Cardiac septum (tissue), 1 donor: ENCODE measurements at regions not wholly inside any gene's neighbourhood (a gene's known extent, or its start where the extent isn't known, plus 50 kb on each side); places are given as distances from the start of the nearest gene placed in this dataset.

Source experiments
- DNase-seq: peaks from one replicate; pipeline ENCODE4 v3.0.0-alpha.2; 2020; ENCODE audit warnings: low spot score
- intact Hi-C: fragments of 100-400 bp; cut with DNase I; formaldehyde crosslinking; loops from one replicate; pipeline ENCODE4 v1.14.0; 2022
- donor health status: DM: no; HTN: no; CAD: no.

GRCh38 chr9:106644661-106645060 is 218.3 kb upstream of the ZNF462 start:
- intact Hi-C loops = no loop called here

DNA sequence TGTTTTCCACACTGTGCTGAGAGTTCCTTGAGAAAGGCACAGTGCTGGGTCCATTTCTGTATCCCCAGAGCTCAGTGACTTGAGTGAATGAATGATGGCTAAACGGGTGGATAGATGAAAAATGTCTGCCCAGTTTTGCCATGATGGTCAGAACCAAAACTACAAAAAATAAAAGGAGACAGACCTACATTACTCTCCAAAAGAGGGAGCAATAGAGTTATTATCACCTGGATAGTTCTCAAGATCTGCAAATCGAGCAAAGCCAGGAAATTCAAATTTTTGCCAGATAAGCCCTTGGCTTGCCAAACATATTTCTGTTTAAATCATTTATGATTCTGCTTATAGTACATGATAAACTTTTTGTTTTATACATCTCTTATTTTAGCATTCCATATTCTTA is 214.2 kb upstream of the ZNF462 start:
- DNase-seq = no peak
- intact Hi-C loops = no loop called here

More at GRCh38 chr9:106644661-106645060, 218.3 kb upstream of the ZNF462 start:
- no peak for DNase-seq

- intact Hi-C loops = no loop called here
- DNase-seq = no peak
Observed at GRCh38 chr9:106649664-106650063, 213.3 kb upstream of the ZNF462 start.

DNA sequence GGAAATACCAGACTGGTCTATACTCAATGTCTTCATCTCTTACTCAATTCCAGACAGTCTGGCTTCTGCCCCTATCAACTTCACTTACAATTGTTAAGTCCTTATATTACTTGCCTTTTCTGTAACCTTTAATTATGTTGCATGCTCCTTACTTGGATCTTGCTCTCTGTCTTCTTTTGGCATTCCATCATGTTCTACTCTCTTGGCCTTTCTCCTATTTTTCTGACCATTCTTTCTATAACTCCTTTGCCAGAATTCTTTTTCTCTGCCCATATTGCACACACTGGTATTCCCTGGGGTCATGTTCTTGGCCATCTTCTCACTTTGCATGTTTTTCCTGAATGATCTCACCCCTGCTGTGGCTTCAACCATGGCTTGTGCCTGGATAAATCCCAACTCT is 209.8 kb upstream of the ZNF462 start:
- DNase-seq = no peak
- intact Hi-C loops = no loop called here

GRCh38 chr9:106655966-106656365 is 207.0 kb upstream of the ZNF462 start:
- DNase-seq = no peak
- intact Hi-C loops = no loop called here

- intact Hi-C loops = no loop called here
- no peak for DNase-seq
Observed at GRCh38 chr9:106657926-106658325, 205.0 kb upstream of the ZNF462 start.

DNA sequence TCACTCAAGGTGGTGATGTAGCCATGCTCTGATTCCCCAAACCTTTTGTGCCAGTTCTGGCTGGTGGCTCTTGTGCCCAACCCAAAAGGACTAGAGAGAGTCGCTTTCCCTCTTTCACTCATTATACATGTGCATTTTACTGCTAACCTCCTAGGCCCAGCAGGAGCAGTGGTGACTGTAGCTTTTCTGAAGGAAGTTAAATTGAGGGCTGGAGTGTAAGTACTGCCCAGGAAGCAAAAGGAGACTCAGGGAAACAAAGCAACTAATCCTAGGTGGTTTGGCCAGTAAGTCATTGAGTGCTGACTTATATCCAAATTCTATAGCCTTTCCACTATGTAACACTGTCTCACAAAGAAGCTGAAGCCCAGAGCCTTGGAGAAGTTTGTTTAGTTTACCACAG is 194.4 kb upstream of the ZNF462 start:
- no peak for DNase-seq
- intact Hi-C loops = no loop called here

- intact Hi-C loops = no loop called here
Observed at GRCh38 chr9:106669835-106670234, 193.1 kb upstream of the ZNF462 start.

GRCh38 chr9:106670418-106670817 is 192.5 kb upstream of the ZNF462 start:
- intact Hi-C loops = no loop called here
- DNase-seq = no peak

More at GRCh38 chr9:106669835-106670234, 193.1 kb upstream of the ZNF462 start:
- DNase-seq = no peak

GRCh38 chr9:106675780-106676179 is 187.2 kb upstream of the ZNF462 start:
- DNase-seq = no peak
- intact Hi-C loops = no loop called here

- DNase-seq = no peak
- intact Hi-C loops = no loop called here
Observed at GRCh38 chr9:106677374-106677773, 185.6 kb upstream of the ZNF462 start.

DNA sequence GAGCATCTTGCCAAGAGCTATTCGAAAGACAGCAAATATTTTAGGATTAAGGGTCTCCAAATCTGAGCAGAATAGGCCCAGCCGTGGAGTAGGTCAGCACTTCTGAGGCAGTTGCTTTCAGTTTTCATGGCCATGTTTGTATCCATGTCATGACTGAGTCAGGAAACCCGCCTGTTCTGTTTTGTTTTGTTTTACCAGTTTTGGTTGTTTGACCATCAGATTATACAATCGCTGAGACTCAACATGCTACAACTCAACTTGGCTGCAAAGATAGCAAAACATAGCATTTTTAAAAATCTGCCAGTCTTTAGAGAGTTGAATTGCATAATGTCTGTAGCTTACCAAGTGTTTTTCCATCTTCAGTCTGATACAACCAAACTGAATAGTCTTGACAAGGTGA is 185.1 kb upstream of the ZNF462 start:
- DNase-seq = no peak
- intact Hi-C loops = no loop called here

- DNase-seq = no peak
- intact Hi-C loops = no loop called here
Observed at GRCh38 chr9:106678273-106678672, 184.7 kb upstream of the ZNF462 start.

DNA sequence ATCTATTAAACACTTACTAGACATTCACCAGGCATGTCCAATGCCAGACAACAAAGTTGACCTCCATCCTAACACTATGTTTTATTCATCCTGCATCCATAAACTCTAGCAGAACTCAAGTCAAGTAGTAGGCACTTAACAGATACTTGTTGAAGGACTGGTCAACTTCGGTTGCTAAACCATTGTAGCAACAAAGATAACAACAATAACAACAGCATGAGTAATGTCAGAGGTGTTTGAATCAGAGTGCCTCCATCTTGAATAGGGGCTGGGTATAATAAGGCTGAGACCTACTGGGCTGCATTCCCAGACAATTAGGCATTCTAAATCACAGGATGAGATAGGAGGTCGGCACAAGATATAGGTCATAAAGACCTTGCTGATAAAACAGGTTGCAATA is 180.5 kb upstream of the ZNF462 start:
- intact Hi-C loops = no loop called here
- no peak for DNase-seq

DNA sequence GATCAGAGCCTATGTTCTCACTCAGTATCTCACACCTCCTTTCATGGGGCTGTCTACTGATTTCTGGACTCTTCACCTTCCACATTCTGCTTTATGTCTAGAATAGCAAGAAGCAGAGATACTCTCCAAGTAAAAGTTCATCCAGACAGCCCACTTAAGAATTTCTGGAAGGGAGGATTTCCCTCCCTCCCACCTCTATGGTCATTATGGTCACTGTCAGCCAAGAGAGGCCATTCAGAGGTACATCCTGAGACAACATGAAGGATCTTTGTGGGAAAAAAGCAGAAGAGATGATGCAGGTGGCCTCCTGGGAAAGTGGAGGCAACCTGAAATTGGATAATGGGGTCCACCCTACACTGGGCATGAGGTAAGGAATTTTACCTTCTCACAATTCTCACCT is 179.5 kb upstream of the ZNF462 start:
- intact Hi-C loops = no loop called here

DNA sequence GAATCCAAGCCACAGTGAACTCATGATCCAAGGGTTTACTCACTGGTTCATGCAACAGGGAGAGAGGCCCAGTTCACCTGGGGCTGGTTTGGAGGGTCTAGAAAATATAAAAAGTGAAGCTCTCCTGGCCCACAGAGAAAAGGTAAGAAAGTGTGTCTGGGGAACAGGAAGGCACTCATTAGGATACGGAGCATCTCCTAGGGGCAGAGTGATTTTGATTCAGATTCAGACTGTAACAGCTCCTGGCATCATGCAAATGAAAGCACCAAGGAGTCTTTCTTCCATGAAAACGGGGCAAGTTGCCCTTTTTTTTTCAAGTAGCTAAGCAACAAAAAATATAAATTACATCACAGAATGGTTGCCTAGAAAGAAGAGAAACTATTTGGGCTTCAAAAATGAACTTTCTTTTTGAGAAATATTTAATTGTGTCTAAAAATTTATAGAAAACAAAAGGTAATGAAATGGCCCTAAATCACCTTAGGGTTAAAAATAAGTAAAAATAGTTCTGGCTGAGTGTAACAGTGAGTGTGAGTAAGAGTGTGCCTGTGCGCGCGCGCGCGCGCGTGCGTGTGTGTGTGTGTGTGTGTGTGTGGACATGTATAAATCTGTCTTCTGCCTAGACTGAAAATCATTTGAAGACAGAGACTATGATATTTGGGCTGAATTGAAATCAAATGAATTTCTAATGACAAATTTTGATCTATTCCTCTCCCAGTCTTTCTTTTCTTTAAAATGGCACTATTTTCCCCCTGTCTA is 177.8 kb upstream of the ZNF462 start:
- no peak for DNase-seq
- intact Hi-C loops = no loop called here

More for the DNA sequence above, 179.5 kb upstream of the ZNF462 start:
- no peak for DNase-seq

GRCh38 chr9:106689089-106689488 is 173.9 kb upstream of the ZNF462 start:
- intact Hi-C loops = no loop called here
- DNase-seq = no peak

GRCh38 chr9:106691627-106692026 is 171.3 kb upstream of the ZNF462 start:
- no peak for DNase-seq
- intact Hi-C loops = no loop called here

DNA sequence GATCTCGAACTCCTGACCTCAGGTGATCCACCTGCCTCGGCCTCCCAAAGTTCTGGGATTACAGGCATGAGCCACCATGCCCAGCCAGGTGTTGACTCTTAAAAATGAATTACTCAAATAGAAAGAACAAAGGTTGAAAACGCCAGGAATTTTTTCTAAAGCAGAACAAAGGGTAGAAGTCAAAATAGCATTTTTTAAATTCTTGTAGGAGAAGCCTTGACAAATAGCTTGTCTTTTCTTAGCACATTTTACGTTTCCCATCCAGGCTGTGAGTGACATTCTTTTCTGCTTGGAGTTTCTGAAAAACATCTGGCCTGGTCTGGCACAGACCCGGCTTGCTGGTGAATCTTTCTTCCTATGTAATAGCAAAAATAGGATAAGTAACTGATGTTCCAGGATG is 169.4 kb upstream of the ZNF462 start:
- intact Hi-C loops = no loop called here
- no peak for DNase-seq

DNA sequence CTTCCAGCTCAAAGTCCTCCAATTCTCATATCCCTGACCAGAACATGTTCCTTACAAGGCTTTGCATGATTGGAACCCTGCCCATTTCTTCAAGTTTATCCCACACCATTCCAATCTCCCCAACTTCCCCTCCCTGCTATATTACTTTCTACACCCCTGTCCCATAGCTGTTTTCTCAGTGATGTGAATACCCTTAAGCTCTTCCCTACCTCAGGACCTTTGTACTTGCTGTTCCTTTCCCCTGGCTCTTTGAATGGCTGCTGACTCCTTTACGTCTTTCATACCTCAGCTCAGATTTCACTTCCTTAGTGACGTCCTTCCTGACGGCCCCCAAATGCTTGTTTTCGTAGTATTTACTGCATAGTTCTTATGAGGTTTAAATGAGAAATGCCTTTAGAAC is 166.2 kb upstream of the ZNF462 start:
- intact Hi-C loops = no loop called here
- DNase-seq = no peak

- no peak for DNase-seq
- intact Hi-C loops = no loop called here
Observed at GRCh38 chr9:106697390-106697749, 165.6 kb upstream of the ZNF462 start.
